ENCODE measurements at regions not wholly inside any gene's neighbourhood (a gene's known extent, or its start where the extent isn't known, plus 50 kb on each side); places are given as distances from the start of the nearest gene placed in this dataset.

- TF ChIP-seq, protein P1, sequence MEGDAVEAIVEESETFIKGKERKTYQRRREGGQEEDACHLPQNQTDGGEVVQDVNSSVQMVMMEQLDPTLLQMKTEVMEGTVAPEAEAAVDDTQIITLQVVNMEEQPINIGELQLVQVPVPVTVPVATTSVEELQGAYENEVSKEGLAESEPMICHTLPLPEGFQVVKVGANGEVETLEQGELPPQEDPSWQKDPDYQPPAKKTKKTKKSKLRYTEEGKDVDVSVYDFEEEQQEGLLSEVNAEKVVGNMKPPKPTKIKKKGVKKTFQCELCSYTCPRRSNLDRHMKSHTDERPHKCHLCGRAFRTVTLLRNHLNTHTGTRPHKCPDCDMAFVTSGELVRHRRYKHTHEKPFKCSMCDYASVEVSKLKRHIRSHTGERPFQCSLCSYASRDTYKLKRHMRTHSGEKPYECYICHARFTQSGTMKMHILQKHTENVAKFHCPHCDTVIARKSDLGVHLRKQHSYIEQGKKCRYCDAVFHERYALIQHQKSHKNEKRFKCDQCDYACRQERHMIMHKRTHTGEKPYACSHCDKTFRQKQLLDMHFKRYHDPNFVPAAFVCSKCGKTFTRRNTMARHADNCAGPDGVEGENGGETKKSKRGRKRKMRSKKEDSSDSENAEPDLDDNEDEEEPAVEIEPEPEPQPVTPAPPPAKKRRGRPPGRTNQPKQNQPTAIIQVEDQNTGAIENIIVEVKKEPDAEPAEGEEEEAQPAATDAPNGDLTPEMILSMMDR (IDR thresholded peaks at IDR 0.05), result no peak
- no peak for TF ChIP-seq POLR2A (IDR thresholded peaks at IDR 0.05)
These were observed 701.8 kb downstream of the TMTC2 start for GRCh38 chr12:83388551-83388950.

Data from right lobe of liver (tissue), 4 donors.